ENCODE measurements at regions not wholly inside any gene's neighbourhood (a gene's known extent, or its start where the extent isn't known, plus 50 kb on each side); places are given as distances from the start of the nearest gene placed in this dataset.

DNA sequence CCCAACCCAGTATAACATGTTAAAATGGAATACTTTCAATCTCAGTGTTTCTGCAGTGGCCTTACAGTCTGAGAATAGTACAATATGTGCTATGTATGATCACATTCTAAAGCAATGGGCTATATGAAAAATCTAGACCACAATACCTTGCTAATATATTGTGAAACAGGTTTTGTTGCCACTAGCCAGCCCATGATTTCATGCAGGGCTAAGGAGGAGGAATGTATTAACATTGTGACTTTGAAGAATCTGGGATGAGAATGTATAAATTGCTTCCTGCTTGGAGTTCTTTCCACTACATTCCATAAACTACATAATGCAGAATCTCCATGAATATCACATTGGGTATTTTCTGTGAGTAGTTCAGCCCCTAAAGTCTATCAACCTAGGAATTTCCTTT lies 935.4 kb upstream of the GRIA3 start:
- TF ChIP-seq, protein P1, sequence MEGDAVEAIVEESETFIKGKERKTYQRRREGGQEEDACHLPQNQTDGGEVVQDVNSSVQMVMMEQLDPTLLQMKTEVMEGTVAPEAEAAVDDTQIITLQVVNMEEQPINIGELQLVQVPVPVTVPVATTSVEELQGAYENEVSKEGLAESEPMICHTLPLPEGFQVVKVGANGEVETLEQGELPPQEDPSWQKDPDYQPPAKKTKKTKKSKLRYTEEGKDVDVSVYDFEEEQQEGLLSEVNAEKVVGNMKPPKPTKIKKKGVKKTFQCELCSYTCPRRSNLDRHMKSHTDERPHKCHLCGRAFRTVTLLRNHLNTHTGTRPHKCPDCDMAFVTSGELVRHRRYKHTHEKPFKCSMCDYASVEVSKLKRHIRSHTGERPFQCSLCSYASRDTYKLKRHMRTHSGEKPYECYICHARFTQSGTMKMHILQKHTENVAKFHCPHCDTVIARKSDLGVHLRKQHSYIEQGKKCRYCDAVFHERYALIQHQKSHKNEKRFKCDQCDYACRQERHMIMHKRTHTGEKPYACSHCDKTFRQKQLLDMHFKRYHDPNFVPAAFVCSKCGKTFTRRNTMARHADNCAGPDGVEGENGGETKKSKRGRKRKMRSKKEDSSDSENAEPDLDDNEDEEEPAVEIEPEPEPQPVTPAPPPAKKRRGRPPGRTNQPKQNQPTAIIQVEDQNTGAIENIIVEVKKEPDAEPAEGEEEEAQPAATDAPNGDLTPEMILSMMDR (IDR thresholded peaks at IDR 0.05), result no peak
- TF ChIP-seq POLR2AphosphoS5 (IDR thresholded peaks at IDR 0.05) (no peak), POLR2A (IDR thresholded peaks at IDR 0.05) (no peak)

Data from prostate gland (tissue), 2 donors.